ENCODE measurements at regions not wholly inside any gene's neighbourhood (a gene's known extent, or its start where the extent isn't known, plus 50 kb on each side); places are given as distances from the start of the nearest gene placed in this dataset.

DNA sequence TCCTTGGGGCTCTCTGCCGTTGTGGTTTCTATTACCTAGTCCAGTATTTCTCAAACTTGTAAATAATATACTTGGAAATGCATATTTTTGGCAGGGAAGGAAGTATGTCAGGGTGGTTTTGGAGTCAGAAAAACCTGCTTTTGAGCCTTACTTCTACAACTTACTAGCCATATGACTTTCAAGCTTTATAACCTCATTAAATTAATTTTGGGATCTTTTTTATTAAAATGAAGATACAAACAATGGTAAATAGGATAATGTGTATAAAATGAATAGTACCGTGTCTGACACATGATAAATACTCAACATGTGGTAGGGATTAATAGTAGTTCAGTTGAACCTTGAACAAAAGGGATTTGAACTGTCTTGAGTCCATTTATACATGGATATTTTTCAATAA, 406.3 kb downstream of the ATP23 start:
- TF ChIP-seq, protein P1, sequence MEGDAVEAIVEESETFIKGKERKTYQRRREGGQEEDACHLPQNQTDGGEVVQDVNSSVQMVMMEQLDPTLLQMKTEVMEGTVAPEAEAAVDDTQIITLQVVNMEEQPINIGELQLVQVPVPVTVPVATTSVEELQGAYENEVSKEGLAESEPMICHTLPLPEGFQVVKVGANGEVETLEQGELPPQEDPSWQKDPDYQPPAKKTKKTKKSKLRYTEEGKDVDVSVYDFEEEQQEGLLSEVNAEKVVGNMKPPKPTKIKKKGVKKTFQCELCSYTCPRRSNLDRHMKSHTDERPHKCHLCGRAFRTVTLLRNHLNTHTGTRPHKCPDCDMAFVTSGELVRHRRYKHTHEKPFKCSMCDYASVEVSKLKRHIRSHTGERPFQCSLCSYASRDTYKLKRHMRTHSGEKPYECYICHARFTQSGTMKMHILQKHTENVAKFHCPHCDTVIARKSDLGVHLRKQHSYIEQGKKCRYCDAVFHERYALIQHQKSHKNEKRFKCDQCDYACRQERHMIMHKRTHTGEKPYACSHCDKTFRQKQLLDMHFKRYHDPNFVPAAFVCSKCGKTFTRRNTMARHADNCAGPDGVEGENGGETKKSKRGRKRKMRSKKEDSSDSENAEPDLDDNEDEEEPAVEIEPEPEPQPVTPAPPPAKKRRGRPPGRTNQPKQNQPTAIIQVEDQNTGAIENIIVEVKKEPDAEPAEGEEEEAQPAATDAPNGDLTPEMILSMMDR (IDR thresholded peaks at IDR 0.05; ENCODE audit: borderline replicate concordance, extremely low read depth, low read length, poor library complexity, severe bottlenecking) = no peak
- no peak for TF ChIP-seq EZH2 (IDR thresholded peaks at IDR 0.05; ENCODE audit: borderline replicate concordance, low read depth, low read length, severe bottlenecking)
